Ureter (tissue), 1 donor: ENCODE measurements at regions not wholly inside any gene's neighbourhood (a gene's known extent, or its start where the extent isn't known, plus 50 kb on each side); places are given as distances from the start of the nearest gene placed in this dataset.

Source experiments
- DNase-seq: peaks from one replicate; pipeline ENCODE4 v3.0.0-alpha.2; 2020; ENCODE audit warnings: low spot score
- donor health status: DM: yes; HTN: yes; CAD: no.

GRCh38 chr5:164680812-164681520 lies 1175.5 kb downstream of the MAT2B start:
- DNase-seq = no peak

- DNase-seq = no peak
Observed at GRCh38 chr5:164687391-164687790, 1182.0 kb downstream of the MAT2B start.

GRCh38 chr5:164688437-164688836 lies 1183.0 kb downstream of the MAT2B start:
- DNase-seq = no peak

DNA sequence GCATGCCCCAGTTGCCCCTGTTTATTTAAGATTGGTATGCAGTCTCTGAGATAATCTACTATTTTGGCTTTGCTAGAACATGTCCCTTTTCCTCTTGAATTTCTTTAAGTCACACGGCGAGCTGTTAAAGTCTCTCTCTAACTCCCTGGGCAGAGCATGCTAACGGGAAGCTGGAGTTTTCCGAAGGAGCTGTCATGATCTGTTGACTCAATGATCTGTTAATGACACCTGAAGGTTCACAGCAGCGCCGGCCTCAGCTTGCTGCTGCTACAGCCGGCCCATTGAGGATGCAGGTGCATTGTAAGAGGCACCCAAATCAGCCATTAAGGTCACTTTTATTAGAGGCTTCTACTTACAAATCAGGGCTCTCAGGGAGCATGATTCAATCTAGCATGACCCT lies 1203.4 kb downstream of the MAT2B start:
- DNase-seq = no peak

GRCh38 chr5:164713682-164714081 lies 1208.3 kb downstream of the MAT2B start:
- no peak for DNase-seq

- DNase-seq = no peak
Observed at GRCh38 chr5:164721116-164721515, 1215.7 kb downstream of the MAT2B start.

DNA sequence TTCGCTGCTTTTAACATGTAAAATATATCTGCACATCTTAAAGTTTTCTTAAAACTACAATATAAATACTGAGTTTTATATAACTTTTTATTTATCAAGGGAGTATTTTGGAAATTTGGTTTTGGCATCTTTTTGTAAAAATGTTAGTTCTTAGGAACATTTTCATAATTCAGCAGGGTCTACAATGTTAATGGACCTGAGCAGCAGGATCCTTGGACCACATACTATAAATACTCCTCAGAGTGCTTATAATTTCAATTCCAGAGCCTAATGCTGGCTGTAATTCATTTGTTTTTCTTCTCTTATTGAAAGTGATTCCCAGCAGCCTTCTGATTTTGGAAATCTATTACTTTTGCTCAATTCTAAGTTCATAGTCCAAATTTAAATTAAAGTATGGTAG lies 1216.2 kb downstream of the MAT2B start:
- no peak for DNase-seq

DNA sequence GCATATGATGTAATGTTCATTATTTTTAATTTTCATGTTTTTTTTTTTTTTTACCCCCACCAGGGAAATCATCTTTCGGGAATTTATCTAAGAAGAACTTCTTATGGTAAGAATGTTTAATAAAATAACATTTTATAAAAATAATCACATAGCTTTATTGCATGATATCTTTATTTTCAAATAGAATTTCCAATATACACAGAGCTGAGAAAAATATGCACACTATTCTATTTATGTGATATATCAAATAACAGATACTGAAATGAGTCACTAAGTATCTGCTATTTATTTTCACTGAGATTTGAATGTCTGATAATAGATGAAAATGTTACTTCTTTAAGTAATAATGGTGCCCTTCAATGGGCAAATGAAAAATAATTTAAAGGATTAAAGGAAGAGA lies 1217.3 kb downstream of the MAT2B start:
- no peak for DNase-seq

DNA sequence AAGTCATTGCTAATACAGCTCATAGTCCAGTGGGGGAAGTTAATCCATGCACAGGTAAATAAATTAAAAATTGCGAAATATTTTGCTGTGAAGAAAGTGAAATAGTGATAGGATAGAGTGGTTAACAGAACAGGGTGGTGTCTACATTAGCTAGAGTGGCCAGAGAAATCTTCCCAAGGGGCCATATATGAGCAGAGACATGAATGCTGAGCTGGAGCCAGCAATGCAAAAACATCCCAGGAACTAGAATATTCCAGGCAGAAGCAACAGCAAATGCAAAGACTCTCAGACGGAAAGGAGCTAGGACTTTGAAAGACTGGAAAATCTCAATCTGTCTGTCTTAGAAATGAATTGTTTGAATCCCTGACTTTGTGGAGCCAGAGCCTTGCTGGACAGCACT lies 1221.6 kb downstream of the MAT2B start:
- no peak for DNase-seq

- DNase-seq = no peak
Observed at GRCh38 chr5:164728733-164729132, 1223.3 kb downstream of the MAT2B start.

GRCh38 chr5:164735334-164735733 lies 1229.9 kb downstream of the MAT2B start:
- DNase-seq = no peak

DNA sequence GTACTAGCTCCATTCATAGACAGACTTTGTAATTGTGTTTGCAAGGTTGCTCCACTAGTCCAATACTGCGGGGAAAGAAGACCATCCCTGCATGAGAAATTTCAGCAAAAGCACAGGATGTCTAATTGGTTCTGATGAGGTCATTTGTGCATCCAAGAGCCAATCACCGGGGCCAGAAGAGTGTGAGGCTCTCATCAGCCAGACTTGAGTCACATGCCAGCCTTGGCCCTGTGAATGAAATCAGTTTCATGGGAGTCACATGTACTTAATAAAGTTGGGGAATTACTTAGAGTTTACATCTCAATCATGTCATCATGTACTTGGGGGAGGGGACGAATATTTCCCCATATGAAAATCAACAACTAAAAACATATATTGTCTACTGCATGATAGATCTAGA lies 1236.0 kb downstream of the MAT2B start:
- DNase-seq = no peak

DNA sequence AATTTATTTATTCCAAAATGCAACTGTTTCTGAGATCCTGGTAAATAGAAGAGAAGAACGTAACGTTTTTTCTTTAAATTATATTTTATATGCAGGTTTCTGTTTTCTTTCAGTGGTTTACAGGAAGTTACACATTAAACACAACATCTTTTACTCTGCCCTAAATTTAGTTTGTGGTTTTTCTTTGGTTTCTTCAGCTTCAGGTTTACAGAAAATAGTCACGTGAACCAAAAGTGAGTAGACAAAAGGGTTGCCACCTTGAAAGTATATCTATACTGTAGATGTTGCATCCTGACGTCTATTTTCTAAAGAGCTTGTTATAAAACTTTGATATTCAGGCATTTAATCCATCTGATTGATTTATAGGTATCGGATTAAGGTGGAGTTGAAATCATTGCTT lies 1236.6 kb downstream of the MAT2B start:
- no peak for DNase-seq

DNA sequence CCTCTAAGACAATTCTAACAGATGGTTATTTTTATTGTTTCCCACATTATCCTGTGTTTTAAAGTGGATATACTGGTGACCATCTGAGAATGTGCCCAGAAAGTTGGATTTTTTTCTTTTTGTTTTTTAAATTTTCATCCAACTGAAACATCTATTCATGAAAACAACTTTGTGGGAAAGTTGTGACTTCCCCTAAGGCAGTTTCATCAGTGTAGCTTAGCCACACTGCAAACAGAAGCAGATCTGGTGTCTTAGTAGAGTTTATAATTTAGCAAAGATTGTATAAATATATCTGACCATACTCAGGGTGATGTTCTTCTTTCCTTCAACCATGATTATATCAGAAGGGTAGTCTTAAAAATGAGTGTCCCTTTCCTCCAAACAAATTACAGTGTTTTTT lies 1241.3 kb downstream of the MAT2B start:
- no peak for DNase-seq

- DNase-seq = no peak
Observed at GRCh38 chr5:164747371-164747770, 1242.0 kb downstream of the MAT2B start.

DNA sequence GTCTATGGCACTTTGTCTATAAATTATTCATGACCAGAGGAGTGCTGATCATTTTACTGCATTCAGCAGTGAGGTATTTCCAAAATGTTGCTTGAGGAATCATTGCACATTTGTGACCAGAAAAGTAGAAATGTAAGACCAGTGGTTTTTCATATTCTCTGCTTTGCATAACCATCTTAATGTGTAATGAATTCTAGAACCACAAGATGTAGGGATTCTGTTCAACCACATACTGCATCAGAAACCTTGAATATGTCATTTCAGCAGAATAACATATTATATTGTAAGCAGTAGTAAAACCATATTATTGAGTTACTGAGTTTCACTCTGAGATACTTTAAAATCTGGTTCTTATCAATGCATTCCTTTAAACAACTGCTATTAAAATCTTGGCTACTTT lies 1243.4 kb downstream of the MAT2B start:
- DNase-seq = no peak

- DNase-seq = no peak
Observed at GRCh38 chr5:164753434-164753833, 1248.0 kb downstream of the MAT2B start.

DNA sequence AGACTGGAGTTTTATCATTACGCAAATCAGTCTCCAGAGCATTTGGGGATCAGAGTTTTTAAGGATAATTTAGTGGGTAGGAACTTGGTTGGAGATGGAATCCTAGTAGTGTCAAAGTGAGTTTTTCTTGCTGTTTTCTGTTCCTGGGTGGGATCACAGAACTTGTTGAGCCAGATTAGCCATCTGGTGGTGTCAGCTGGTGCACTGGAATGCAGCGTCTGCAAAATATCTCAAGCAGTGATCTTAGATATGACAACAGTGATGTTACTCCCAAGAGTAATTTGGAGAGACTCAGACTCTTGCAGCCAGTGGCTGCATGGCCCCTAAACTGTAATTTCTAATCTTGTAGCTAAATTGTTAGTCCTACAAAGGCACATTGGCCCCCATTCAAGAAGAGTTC lies 1257.8 kb downstream of the MAT2B start:
- DNase-seq = no peak

- DNase-seq = no peak
Observed at GRCh38 chr5:164772122-164772521, 1266.7 kb downstream of the MAT2B start.

- no peak for DNase-seq
Observed at GRCh38 chr5:164784230-164784629, 1278.8 kb downstream of the MAT2B start.

- DNase-seq = no peak
Observed at GRCh38 chr5:164798110-164798509, 1292.7 kb downstream of the MAT2B start.

- no peak for DNase-seq
Observed at GRCh38 chr5:164799391-164799790, 1294.0 kb downstream of the MAT2B start.

- DNase-seq = no peak
Observed at GRCh38 chr5:164801910-164802309, 1296.5 kb downstream of the MAT2B start.

- no peak for DNase-seq
Observed at GRCh38 chr5:164809821-164810220, 1304.4 kb downstream of the MAT2B start.
